ENCODE measurements at regions not wholly inside any gene's neighbourhood (a gene's known extent, or its start where the extent isn't known, plus 50 kb on each side); places are given as distances from the start of the nearest gene placed in this dataset.

GRCh38 chr18:47513614-47514013 lies 262.2 kb upstream of the SKOR2 start:
- ATAC-seq (ENCODE audit: insufficient read depth, low read depth) (no peak), DNase-seq (no peak)
- TF ChIP-seq EZH2 (IDR thresholded peaks at IDR 0.05; ENCODE audit: borderline replicate concordance, low read depth, low read length, severe bottlenecking): no peak
- TF ChIP-seq CTCF (IDR thresholded peaks at IDR 0.05; ENCODE audit: borderline replicate concordance, extremely low read depth, low read length, poor library complexity, severe bottlenecking): no peak
- H3K4me3 ChIP-seq (ENCODE audit: low read depth in 1 of 2, low read length in 2 of 2): no peak overlapping the region
- no peaks in the 10 kb centered on the region for H4K20me1 ChIP-seq (ENCODE audit: insufficient read depth, low read length)
- no peaks in the 10 kb centered on the region for H3K4me1 ChIP-seq (ENCODE audit: insufficient read depth, low read length)
- peaks cover 7% of the 10 kb centered on the region for H3K27me3 ChIP-seq (ENCODE audit: insufficient read depth, low read length, poor library complexity)
- H3K79me2 ChIP-seq (ENCODE audit: insufficient read depth, low read length): no peaks in the 10 kb centered on the region
- no peak overlapping the region for H3K4me2 ChIP-seq (ENCODE audit: insufficient read depth, low read length)
- no peaks in the 10 kb centered on the region for H3K36me3 ChIP-seq (ENCODE audit: insufficient read depth, low read length)
- H3K27ac ChIP-seq (ENCODE audit: low read length): no peak overlapping the region
- H3K9me3 ChIP-seq (ENCODE audit: insufficient read depth, low read length, severe bottlenecking): no peaks in the 10 kb centered on the region
- no peak overlapping the region for H3K9ac ChIP-seq (ENCODE audit: low read depth, low read length)
- H2AFZ ChIP-seq (ENCODE audit: low read depth, low read length): no peak overlapping the region

- Histone ChIP-seq H3K4me3 (ENCODE audit: low read depth in 1 of 2, low read length in 2 of 2) (no peak overlapping the region), H4K20me1 (ENCODE audit: insufficient read depth, low read length) (no peaks in the 10 kb centered on the region), H3K36me3 (ENCODE audit: insufficient read depth, low read length) (no peaks in the 10 kb centered on the region), H3K4me1 (ENCODE audit: insufficient read depth, low read length) (no peaks in the 10 kb centered on the region), H3K9me3 (ENCODE audit: insufficient read depth, low read length, severe bottlenecking) (no peaks in the 10 kb centered on the region), H3K27me3 (ENCODE audit: insufficient read depth, low read length, poor library complexity) (peaks cover 7% of the 10 kb centered on the region), H3K79me2 (ENCODE audit: insufficient read depth, low read length) (no peaks in the 10 kb centered on the region), H3K4me2 (ENCODE audit: insufficient read depth, low read length) (no peak overlapping the region), H3K27ac (ENCODE audit: low read length) (no peak overlapping the region), H3K9ac (ENCODE audit: low read depth, low read length) (no peak overlapping the region), H2AFZ (ENCODE audit: low read depth, low read length) (no peak overlapping the region)
- no peak for ATAC-seq (ENCODE audit: insufficient read depth, low read depth)
- no peak for DNase-seq
- no peak for TF ChIP-seq EZH2 (IDR thresholded peaks at IDR 0.05; ENCODE audit: borderline replicate concordance, low read depth, low read length, severe bottlenecking)
- TF ChIP-seq CTCF (IDR thresholded peaks at IDR 0.05; ENCODE audit: borderline replicate concordance, extremely low read depth, low read length, poor library complexity, severe bottlenecking): no peak
Observed at GRCh38 chr18:47512726-47513435, 261.4 kb upstream of the SKOR2 start.

GRCh38 chr18:47512056-47512455 lies 260.6 kb upstream of the SKOR2 start:
- TF ChIP-seq EZH2 (IDR thresholded peaks at IDR 0.05; ENCODE audit: borderline replicate concordance, low read depth, low read length, severe bottlenecking): no peak
- H3K27me3 ChIP-seq (ENCODE audit: insufficient read depth, low read length, poor library complexity): peaks cover 7% of the 10 kb centered on the region
- no peak overlapping the region for H3K9ac ChIP-seq (ENCODE audit: low read depth, low read length)
- ATAC-seq (ENCODE audit: insufficient read depth, low read depth) (no peak), DNase-seq (no peak)
- no peaks in the 10 kb centered on the region for H3K79me2 ChIP-seq (ENCODE audit: insufficient read depth, low read length)
- H2AFZ ChIP-seq (ENCODE audit: low read depth, low read length): no peak overlapping the region
- H3K36me3 ChIP-seq (ENCODE audit: insufficient read depth, low read length): no peaks in the 10 kb centered on the region
- no peak overlapping the region for H3K4me2 ChIP-seq (ENCODE audit: insufficient read depth, low read length)
- H3K4me1 ChIP-seq (ENCODE audit: insufficient read depth, low read length): no peaks in the 10 kb centered on the region
- no peaks in the 10 kb centered on the region for H4K20me1 ChIP-seq (ENCODE audit: insufficient read depth, low read length)
- no peaks in the 10 kb centered on the region for H3K9me3 ChIP-seq (ENCODE audit: insufficient read depth, low read length, severe bottlenecking)
- H3K27ac ChIP-seq (ENCODE audit: low read length): no peak overlapping the region
- no peak overlapping the region for H3K4me3 ChIP-seq (ENCODE audit: low read depth in 1 of 2, low read length in 2 of 2)

- H3K27ac ChIP-seq (ENCODE audit: low read length): no peak overlapping the region
- no peak for ATAC-seq (ENCODE audit: insufficient read depth, low read depth)
Observed at GRCh38 chr18:47510831-47511230, 259.4 kb upstream of the SKOR2 start.

More at GRCh38 chr18:47510831-47511230, 259.4 kb upstream of the SKOR2 start:
- no peak for DNase-seq
- TF ChIP-seq CTCF (IDR thresholded peaks at IDR 0.05; ENCODE audit: borderline replicate concordance, extremely low read depth, low read length, poor library complexity, severe bottlenecking) (no peak), EZH2 (IDR thresholded peaks at IDR 0.05; ENCODE audit: borderline replicate concordance, low read depth, low read length, severe bottlenecking) (no peak)
- H3K79me2 ChIP-seq (ENCODE audit: insufficient read depth, low read length): no peaks in the 10 kb centered on the region
- H3K4me2 ChIP-seq (ENCODE audit: insufficient read depth, low read length): no peak overlapping the region
- H3K27me3 ChIP-seq (ENCODE audit: insufficient read depth, low read length, poor library complexity): peaks cover 7% of the 10 kb centered on the region
- no peaks in the 10 kb centered on the region for H4K20me1 ChIP-seq (ENCODE audit: insufficient read depth, low read length)
- H3K4me1 ChIP-seq (ENCODE audit: insufficient read depth, low read length): no peaks in the 10 kb centered on the region
- H3K9me3 ChIP-seq (ENCODE audit: insufficient read depth, low read length, severe bottlenecking): no peaks in the 10 kb centered on the region
- no peak overlapping the region for H3K9ac ChIP-seq (ENCODE audit: low read depth, low read length)
- H3K4me3 ChIP-seq (ENCODE audit: low read depth in 1 of 2, low read length in 2 of 2): no peak overlapping the region
- no peak overlapping the region for H2AFZ ChIP-seq (ENCODE audit: low read depth, low read length)
- no peaks in the 10 kb centered on the region for H3K36me3 ChIP-seq (ENCODE audit: insufficient read depth, low read length)

Data from DND-41 (cell line).